ENCODE measurements at regions not wholly inside any gene's neighbourhood (a gene's known extent, or its start where the extent isn't known, plus 50 kb on each side); places are given as distances from the start of the nearest gene placed in this dataset.

GRCh38 chr4:85086721-85087120 is 120.2 kb upstream of the WDFY3 start:
- TF ChIP-seq POLR2A (IDR thresholded peaks at IDR 0.05) (no peak), EP300 (IDR thresholded peaks at IDR 0.05; ENCODE audit: low read depth) (no peak)
- TF ChIP-seq, protein P1, sequence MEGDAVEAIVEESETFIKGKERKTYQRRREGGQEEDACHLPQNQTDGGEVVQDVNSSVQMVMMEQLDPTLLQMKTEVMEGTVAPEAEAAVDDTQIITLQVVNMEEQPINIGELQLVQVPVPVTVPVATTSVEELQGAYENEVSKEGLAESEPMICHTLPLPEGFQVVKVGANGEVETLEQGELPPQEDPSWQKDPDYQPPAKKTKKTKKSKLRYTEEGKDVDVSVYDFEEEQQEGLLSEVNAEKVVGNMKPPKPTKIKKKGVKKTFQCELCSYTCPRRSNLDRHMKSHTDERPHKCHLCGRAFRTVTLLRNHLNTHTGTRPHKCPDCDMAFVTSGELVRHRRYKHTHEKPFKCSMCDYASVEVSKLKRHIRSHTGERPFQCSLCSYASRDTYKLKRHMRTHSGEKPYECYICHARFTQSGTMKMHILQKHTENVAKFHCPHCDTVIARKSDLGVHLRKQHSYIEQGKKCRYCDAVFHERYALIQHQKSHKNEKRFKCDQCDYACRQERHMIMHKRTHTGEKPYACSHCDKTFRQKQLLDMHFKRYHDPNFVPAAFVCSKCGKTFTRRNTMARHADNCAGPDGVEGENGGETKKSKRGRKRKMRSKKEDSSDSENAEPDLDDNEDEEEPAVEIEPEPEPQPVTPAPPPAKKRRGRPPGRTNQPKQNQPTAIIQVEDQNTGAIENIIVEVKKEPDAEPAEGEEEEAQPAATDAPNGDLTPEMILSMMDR (IDR thresholded peaks at IDR 0.05), result no peak
